GM19328 (cell line): ENCODE measurements at regions not wholly inside any gene's neighbourhood (a gene's known extent, or its start where the extent isn't known, plus 50 kb on each side); places are given as distances from the start of the nearest gene placed in this dataset.

ENCODE experiments used
- ATAC-seq: cut with Tn5 transposase; IDR thresholded peaks from one replicate; pipeline ENCODE4 v1.9.1; 2021; ENCODE audit warnings: mild to moderate bottlenecking, moderate library complexity; ENCODE audit not compliant: unreplicated experiment

DNA sequence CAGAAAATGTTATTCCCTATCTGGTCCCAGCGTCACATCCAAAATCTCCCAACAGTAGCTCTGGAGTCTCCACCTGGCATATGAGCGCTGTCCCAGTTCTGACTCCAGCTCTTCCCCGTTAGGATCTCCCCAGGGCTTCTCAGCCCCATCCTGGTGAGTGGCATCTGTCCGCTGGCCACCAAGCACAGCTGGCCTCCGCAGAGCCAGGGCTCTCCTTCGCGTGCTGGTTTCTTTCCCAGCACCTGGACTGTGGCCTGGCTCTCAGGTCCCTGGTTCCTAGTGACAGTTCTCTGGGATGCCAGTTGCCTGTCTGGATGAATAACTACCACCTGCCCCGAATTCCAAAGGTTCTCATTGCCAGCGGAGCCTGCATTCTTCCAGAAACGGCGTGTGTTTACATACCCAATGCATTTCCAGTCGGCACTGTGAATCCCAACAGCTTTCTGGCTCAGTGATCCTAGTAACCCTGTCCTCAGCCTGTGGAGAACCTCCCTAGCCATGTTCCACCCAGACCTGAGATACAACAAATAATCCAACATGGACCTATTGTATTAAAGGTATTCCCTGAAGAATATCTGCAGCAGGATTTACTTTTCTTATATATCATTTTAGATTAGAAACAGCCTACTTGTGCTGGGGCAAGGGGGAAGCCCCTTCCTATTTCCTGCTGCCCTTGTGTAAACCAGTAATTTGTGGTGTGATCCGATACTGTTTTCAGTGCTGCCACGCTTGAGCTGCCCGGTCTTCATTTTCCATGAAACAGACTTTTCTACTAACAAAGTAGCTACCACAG is 69.9 kb upstream of the PDE10A start:
- ATAC-seq, result no peak

- ATAC-seq, result no peak
These were observed 66.4 kb upstream of the PDE10A start for GRCh38 chr6:165729307-165729936.

GRCh38 chr6:165728216-165728615 is 65.2 kb upstream of the PDE10A start:
- ATAC-seq, result no peak

DNA sequence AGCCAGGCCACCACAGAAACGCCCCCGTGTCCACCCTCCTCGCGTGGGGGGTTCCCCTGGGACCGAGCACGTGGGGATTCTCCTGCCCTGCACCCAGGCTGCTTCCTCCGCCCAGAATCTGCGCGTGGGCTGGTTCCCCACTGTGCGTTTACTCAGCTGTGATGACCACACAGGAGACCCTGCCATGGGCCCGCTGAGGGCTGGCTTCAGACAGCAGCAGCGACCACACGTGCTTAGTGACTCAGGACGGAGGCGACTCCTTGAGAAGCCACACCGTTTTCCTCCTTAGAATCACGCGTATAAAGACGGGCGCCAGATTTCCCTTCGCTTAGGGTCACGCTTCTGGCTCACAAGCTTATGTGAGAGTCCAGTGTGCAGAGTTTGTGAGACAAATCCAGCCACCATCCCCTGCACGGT is 63.9 kb upstream of the PDE10A start:
- ATAC-seq, result no peak

DNA sequence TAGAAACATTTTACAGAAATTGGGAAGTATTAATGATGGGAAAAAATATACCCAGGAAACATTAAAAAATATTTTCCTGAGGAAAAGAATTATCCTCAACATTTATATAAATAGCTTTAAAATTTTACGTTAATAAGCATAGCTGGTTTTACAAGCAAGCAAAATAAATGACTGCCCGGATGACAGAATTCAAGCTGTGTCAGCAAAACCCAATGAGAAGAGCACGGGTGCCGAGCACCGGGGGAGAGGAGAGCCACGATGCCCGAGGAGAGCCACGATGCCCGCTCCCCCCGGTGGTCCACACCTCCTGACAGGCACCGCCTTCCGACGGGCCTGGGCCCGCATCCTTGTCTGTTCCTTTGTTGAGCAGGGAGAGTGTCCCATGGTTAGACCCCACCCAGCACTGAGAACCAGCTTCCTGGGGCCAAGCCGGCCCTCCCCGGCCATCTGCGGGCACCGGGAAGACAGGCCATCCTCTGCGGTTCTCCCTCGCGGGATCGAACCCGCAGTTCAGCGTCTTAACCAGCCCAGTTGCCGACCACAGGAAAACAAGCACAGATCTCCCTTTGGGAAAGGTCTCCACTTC is 63.3 kb upstream of the PDE10A start:
- ATAC-seq, result no peak

- no peak for ATAC-seq
These were observed 62.2 kb upstream of the PDE10A start for GRCh38 chr6:165725201-165725600.

- ATAC-seq, result no peak
These were observed 60.3 kb upstream of the PDE10A start for GRCh38 chr6:165723326-165723725.

DNA sequence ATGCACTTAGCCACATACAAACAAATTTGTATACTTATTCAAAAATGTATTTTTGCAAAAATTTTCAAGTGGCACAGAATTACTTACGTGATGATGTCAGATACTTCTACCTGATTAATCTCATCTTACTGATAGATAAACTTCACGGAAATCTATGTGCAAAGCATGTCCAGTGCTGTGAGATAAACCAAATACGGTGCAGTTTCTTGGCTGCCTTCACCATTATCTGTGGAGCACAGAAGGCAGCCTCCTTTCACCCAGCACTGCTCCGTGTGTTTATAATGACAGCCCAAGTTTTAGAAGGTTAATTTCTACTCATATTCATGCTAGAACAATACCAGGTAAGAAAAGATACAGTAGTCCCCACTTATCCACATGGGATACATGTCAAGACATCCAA is 59.0 kb upstream of the PDE10A start:
- no peak for ATAC-seq

DNA sequence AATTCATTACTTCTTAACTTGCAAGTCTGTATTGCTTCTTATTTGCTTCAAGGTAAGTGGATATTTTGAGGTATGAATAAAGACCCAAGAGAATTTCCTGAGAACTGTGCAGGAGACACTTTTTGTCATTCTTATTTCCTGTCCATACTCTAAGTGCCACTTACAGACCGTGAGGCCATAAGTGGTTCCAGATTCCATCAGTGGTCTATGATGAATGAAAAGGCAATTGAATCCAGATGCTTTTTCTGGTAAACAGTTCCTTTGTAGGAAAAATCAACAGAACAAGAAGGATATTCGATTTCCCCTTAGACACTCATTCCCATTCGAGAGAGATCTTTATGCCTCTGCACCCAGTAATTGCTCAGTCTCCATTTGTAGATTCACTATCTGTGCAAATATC is 58.3 kb upstream of the PDE10A start:
- no peak for ATAC-seq

GRCh38 chr6:165718491-165718891 is 55.5 kb upstream of the PDE10A start:
- no peak for ATAC-seq

DNA sequence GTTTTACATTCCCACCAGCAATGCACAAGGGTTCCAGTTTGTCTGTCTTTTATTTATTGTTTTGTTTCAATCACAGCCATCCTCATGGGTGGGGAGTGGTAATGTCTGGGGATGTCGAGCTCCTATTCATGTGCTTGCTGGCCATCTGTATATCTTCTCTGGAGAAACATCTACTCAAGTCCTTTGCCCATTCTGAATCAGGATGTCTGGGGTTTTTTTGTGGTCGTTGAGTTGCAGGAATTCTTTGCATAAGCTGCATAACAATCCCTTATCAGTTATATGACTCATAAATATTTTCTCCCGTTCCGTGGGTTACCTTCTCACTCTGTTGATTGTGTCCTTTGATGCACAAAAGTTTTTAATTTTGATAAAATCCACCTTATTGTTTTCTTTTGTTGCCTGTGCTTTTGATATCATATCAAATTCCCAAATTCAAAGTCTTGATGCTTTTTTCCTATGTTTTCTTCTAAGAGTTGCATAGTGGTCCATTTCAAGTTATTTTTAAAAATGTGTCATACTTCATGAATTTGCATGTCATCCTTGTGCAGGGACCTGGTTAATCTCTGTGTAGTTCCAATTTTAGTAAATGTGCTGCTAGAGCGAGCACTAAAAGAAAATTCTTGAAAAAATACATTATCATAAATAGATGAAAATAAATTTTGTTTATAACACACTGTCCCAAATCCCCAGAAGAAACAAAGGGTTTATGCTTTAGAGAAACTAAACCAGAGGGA is 54.9 kb upstream of the PDE10A start:
- no peak for ATAC-seq

DNA sequence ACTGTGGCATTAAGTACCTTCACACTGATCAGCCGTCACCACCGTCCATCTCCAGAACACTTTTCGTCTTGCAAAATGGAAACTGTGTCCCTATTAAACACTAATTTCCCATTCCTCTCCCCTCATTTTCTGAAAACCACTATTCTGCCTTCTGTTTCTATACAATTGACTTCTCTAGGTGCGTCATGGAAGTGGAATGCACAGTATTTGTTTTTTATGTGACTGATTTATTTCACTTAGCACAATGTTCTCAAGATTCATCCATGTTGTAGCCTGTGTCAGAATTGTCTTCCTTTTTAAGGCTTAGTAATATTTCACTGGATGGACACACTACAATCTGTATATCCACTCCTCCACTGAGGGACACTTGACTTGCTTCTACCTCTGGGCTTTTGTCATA is 53.8 kb upstream of the PDE10A start:
- no peak for ATAC-seq

DNA sequence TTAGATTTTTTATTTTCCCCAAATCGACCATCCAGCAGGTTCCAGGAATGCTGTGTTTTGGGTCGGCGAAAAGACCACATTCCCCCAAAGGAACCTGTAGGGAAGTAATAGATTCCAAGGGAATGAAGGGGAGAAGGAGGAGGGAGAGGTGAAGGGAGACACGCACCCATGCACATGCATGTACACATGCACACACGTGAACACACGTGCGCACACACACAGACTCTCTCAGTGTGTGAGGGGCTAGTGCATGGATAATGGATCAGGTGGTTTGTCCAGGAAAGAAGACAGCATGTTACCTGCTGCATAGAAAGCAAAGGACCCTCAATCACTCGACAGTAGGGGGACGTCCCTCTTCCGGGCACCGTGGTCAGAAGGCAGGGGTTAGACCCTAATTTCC is 52.4 kb upstream of the PDE10A start:
- ATAC-seq, result no peak

DNA sequence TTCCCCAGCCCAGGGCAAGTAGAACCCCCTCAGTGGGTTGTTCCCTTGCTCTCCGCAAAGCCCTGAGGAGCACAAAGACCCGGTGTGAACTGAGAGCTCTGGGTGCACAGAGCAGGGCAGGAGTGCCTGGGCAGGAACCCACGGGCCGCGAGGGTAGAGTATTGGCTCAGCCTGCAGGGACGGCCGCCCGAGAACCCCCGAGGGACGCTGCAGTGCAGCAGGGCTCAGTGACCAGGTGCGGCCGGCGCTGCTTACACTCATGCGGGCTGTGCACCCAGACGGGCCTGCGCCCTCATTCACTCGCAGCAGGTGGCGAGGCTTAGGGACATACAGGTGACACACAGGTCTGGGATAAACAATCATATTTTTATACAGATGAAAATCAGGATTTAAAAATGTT is 51.9 kb upstream of the PDE10A start:
- no peak for ATAC-seq

DNA sequence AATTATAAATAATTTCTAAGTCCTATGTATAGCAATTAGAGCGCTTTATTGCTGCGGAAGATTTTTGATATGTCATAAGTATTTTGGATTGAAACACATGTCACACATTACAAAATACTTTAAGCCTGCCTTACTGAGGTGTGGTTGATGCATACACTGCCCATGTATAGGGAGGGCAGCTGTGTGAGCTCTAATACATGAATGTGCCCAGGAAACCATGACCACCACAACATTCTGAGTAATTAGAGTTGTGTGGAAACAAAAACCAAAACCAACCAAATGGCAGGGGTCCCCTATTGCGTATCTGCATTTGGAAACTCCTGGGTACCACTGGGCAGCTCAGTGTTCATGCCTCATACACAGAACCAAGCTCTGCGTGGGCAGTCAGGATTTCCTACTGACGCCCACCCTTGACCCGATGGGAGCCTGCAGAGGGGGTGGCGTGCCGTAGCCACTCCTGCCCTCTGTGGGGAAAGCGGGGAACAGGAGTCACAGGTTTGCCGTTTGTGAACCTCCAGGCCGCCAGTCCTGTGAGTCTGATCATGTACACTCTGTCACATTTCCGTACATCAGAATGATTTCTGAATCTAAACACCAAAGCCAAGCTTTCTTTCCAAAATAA is 50.9 kb upstream of the PDE10A start:
- no peak for ATAC-seq
